ENCODE measurements at regions not wholly inside any gene's neighbourhood (a gene's known extent, or its start where the extent isn't known, plus 50 kb on each side); places are given as distances from the start of the nearest gene placed in this dataset.
"Not testable (repeated sequence)": the region's sequence is repeated elsewhere in the genome, so short reads cannot be mapped to it uniquely, and the experiment has no call there.

DNA sequence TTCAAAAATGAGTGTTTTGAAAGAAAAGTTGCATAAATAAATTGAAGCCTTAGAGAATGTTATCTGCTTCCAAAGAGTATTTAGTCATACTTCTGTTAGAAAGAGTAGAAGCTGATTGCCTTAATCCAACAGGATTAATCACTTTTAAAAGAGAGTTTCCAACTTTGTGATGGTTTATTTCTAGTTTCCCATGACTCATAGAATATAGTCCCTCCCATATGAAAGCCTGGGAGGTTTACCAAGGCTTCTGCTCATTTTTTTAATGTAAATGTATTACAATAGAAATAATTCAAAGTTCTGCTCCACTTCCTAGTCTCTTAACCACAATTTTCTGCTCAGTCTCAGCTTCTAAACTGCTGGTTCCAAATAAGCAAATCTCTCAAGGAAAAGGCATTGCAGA, 118.0 kb upstream of the IRAK1BP1 start:
- intact Hi-C loops (cut with DNase I), result no loop called here
- DNase-seq, result no peak
- no peak overlapping the region for H3K27ac ChIP-seq (ENCODE audit: low read length)
- H3K4me1 ChIP-seq (ENCODE audit: control insufficient read depth, insufficient read depth, low read length), result no peaks in the 10 kb centered on the region
- no peaks in the 10 kb centered on the region for H3K9me3 ChIP-seq (ENCODE audit: control insufficient read depth, low read length)
- no peak overlapping the region for H3K4me3 ChIP-seq (ENCODE audit: low read length)
- ATAC-seq, result no peak
- H3K27me3 ChIP-seq (ENCODE audit: control insufficient read depth, insufficient read depth), result no peaks in the 10 kb centered on the region

DNA sequence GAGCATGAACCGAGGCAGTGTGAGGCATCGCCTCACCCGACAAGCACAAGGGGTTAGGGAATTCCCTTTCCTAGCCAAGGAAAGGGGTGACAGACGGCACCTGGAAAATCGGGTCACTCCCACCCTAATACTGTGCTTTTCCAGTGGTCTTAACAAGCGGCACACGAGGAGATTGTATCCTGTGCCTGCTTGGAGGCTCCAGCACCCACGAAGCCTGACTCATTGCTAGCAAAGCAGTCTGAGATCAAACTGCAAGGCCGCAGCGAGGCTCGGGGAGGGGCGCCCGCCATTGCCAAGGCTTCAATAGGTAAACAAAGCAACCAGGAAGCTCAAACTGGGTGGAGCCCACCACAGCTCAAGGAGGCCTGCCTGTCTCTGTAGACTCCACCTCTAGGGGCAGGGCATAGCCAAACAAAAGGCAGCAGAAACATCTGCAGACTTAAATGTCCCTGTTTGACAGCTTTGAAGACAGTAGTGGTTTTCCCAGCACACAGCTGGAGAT, 109.0 kb upstream of the IRAK1BP1 start:
- WGBS, result 77% methylated on average over 13 of the region's 13 CpGs
- ATAC-seq; H3K27me3 ChIP-seq (ENCODE audit: control insufficient read depth, insufficient read depth); H3K4me1 ChIP-seq (ENCODE audit: control insufficient read depth, insufficient read depth, low read length); H3K9me3 ChIP-seq (ENCODE audit: control insufficient read depth, low read length); H3K4me3 ChIP-seq (ENCODE audit: low read length); H3K27ac ChIP-seq (ENCODE audit: low read length); DNase-seq; intact Hi-C loops (cut with DNase I): not testable (repeated sequence)

DNA sequence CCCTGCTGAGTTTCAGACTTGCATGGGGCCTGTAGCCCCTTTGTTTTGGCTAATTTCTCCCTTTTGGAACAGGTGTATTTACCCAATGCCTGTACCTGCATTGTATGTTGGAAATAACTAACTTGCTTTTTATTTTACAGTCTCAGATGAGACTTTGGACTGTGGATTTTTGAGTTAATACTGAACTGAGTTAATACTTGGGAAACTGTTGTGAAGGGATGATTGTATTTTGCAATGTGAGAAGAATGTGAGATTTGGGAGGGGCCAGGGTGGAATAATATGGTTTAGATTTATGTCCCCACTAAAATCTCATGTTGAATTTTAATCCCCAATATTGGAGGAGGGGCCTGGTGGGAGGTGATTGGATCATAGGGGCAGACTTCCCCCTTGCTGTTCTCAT, 99.1 kb upstream of the IRAK1BP1 start:
- H3K4me3 ChIP-seq (ENCODE audit: low read length), result no peak overlapping the region
- no peak for ATAC-seq
- H3K4me1 ChIP-seq (ENCODE audit: control insufficient read depth, insufficient read depth, low read length), result no peaks in the 10 kb centered on the region
- no peaks in the 10 kb centered on the region for H3K27me3 ChIP-seq (ENCODE audit: control insufficient read depth, insufficient read depth)
- DNase-seq, result no peak
- H3K27ac ChIP-seq (ENCODE audit: low read length), result no peak overlapping the region
- intact Hi-C loops (cut with DNase I), result no loop called here
- H3K9me3 ChIP-seq (ENCODE audit: control insufficient read depth, low read length), result no peaks in the 10 kb centered on the region

DNA sequence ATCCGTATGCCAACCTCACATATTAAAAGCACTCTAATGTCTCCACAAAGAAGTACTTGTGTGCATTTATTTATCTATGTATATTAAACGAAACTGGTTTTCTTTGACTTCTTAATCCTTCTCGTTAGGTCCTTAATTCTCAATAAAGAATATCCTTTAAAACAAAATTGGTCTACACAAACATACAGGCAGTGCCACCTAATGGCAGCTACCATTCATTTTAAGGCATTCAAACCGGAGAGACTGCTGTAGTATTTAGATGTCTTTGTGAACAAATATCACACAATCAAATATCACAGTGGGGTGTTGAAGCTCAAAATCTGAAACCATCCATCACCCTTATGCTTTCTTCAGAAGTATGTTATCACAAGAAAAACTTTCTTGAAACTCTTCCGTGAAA, 96.6 kb upstream of the IRAK1BP1 start:
- no peak overlapping the region for H3K4me3 ChIP-seq (ENCODE audit: low read length)
- no peaks in the 10 kb centered on the region for H3K9me3 ChIP-seq (ENCODE audit: control insufficient read depth, low read length)
- H3K27ac ChIP-seq (ENCODE audit: low read length), result no peak overlapping the region
- no peaks in the 10 kb centered on the region for H3K27me3 ChIP-seq (ENCODE audit: control insufficient read depth, insufficient read depth)
- H3K4me1 ChIP-seq (ENCODE audit: control insufficient read depth, insufficient read depth, low read length), result no peaks in the 10 kb centered on the region
- WGBS, result 48% methylated on average over 5 of the region's 5 CpGs
- intact Hi-C loops (cut with DNase I), result no loop called here
- ATAC-seq, result no peak
- no peak for DNase-seq

DNA sequence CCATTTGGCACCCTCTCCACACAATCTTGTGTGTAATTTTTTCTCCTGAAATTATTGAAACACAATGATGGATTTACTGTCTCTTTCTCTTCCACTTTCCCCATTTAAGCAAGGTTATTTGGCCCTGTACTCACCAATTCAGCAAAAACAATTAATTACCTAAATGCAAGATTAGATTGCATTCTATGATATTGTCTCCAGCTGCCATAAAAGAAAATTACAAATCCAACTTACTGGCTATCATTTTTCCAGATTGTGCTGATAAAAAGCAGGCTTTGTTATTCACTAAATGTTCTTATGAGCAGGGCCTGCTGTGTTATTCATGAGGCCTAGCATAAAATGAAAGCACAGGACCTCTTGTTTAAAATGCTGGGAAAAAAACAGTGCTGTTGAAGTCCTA, 95.8 kb upstream of the IRAK1BP1 start:
- ATAC-seq, result no peak

DNA sequence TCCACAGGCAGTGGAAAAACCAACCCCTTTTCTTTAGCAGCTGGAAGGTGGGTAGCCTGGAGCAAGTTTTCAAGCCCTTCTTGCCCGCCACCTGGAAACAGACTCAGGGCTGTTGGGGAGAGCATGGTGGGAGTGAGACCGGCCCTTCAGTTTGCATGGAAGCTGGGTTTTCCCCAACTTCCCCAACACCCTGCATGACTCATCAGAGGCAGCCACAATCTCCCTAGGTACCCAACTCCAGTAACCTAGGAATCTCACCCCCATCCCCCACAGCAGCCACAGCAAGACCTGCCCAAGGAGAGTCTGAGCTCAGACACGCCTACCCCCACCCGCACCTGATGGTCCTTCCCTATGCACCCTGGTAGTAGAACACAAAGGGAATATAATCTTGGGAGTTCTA, 86.3 kb upstream of the IRAK1BP1 start:
- H3K4me1 ChIP-seq (ENCODE audit: control insufficient read depth, insufficient read depth, low read length), result no peaks in the 10 kb centered on the region
- ATAC-seq, result no peak
- intact Hi-C loops (cut with DNase I), result no loop called here
- H3K27me3 ChIP-seq (ENCODE audit: control insufficient read depth, insufficient read depth), result no peaks in the 10 kb centered on the region
- H3K4me3 ChIP-seq (ENCODE audit: low read length), result no peak overlapping the region
- 90% methylated on average over 4 of the region's 4 CpGs for WGBS
- no peaks in the 10 kb centered on the region for H3K9me3 ChIP-seq (ENCODE audit: control insufficient read depth, low read length)
- DNase-seq, result no peak
- H3K27ac ChIP-seq (ENCODE audit: low read length), result no peak overlapping the region

More for the DNA sequence above, 95.8 kb upstream of the IRAK1BP1 start:
- Histone ChIP-seq H3K4me1 (ENCODE audit: control insufficient read depth, insufficient read depth, low read length) (no peaks in the 10 kb centered on the region), H3K9me3 (ENCODE audit: control insufficient read depth, low read length) (no peaks in the 10 kb centered on the region), H3K27me3 (ENCODE audit: control insufficient read depth, insufficient read depth) (no peaks in the 10 kb centered on the region), H3K4me3 (ENCODE audit: low read length) (no peak overlapping the region), H3K27ac (ENCODE audit: low read length) (no peak overlapping the region)
- intact Hi-C loops (cut with DNase I), result no loop called here
- no peak for DNase-seq

DNA sequence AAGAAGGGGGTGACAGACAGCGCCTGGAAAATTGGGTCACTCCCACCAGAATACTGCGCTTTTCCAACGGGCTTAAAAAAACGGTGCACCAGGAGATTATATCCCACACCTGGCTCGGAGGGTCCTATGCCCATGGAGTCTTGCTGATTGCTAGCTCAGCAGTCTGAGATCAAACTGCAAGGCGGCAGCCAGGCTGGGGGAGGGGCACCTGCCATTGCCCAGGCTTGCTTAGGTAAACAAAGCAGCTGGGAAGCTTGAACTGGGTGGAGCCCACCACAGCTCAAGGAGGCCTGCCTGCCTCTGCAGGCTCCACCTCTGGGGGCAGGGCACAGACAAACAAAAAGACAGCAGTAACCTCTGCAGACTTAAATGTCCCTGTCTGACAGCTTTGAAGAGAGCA, 84.0 kb upstream of the IRAK1BP1 start:
- DNase-seq; H3K27ac ChIP-seq (ENCODE audit: low read length); H3K4me1 ChIP-seq (ENCODE audit: control insufficient read depth, insufficient read depth, low read length); intact Hi-C loops (cut with DNase I); H3K9me3 ChIP-seq (ENCODE audit: control insufficient read depth, low read length); H3K4me3 ChIP-seq (ENCODE audit: low read length); H3K27me3 ChIP-seq (ENCODE audit: control insufficient read depth, insufficient read depth); ATAC-seq: not testable (repeated sequence)
- WGBS, result 84% methylated on average over 6 of the region's 6 CpGs

DNA sequence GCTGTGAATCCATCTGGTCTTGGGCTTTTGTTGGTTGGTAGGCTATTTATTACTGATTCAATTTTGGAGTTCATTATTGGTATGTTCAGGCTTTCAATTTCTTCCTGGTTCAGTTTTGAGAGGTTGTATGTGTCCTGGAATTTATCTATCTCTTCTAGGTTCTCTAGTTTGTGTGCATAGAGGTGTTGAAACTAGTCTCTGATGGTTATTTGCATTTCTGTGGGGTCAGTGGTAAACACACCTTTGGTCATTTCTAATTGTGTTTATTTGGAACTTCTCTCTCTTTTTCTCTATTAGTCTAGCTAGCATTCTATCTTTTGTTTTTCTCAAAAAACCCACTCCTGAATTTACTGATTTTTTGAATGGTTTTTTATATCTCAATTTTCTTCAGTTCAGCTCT, 70.1 kb upstream of the IRAK1BP1 start:
- no peaks in the 10 kb centered on the region for H3K4me1 ChIP-seq (ENCODE audit: control insufficient read depth, insufficient read depth, low read length)
- no peak overlapping the region for H3K4me3 ChIP-seq (ENCODE audit: low read length)
- H3K27ac ChIP-seq (ENCODE audit: low read length), result no peak overlapping the region
- intact Hi-C loops (cut with DNase I), result no loop called here
- DNase-seq (no peak), ATAC-seq (no peak)
- no peaks in the 10 kb centered on the region for H3K27me3 ChIP-seq (ENCODE audit: control insufficient read depth, insufficient read depth)
- no peaks in the 10 kb centered on the region for H3K9me3 ChIP-seq (ENCODE audit: control insufficient read depth, low read length)

DNA sequence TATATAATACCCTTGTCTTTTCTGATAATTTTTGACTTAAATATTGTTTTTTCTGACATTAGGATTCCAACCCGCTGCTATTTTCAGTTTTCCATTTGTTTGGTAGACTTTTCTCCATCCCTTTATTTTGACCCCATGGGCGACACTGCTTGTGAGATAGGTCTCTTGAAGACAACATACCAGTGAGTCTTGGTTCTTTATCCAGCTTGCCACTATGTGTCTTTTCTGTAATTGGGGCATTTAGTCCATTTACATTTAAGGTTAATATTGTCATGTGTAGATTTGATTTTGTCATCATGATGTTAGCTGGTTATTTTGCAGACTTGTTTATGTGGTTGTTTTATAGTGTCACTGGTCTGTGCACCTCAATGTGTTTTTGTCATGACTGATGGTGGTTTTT, 67.7 kb upstream of the IRAK1BP1 start:
- no peak for DNase-seq
- no peak for ATAC-seq
- Histone ChIP-seq H3K4me3 (ENCODE audit: low read length) (no peak overlapping the region), H3K9me3 (ENCODE audit: control insufficient read depth, low read length) (no peaks in the 10 kb centered on the region), H3K27ac (ENCODE audit: low read length) (no peak overlapping the region), H3K27me3 (ENCODE audit: control insufficient read depth, insufficient read depth) (no peaks in the 10 kb centered on the region), H3K4me1 (ENCODE audit: control insufficient read depth, insufficient read depth, low read length) (no peaks in the 10 kb centered on the region)
- intact Hi-C loops (cut with DNase I), result no loop called here
- WGBS, result 86% methylated on average over 2 of the region's 2 CpGs

DNA sequence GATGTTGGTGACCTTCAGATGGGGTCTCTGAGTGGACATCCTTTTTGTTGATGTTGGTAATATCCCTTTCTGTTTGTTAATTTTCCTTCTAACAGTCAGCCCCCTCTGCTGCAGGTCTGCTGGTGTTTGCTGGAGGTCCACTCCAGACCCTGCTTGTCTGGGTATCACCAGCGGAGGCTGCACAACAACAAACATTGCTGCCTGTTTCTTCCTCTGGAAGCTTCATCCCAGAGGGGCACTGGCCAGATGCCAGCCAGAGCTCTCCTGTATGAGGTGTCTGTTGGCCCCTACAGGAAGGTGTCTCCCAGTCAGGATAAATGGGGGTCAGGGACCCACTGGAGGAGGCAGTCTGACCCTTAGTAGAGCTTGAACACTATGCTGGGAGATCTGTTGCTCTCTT, 60.6 kb upstream of the IRAK1BP1 start:
- DNase-seq; H3K27me3 ChIP-seq (ENCODE audit: control insufficient read depth, insufficient read depth); ATAC-seq; intact Hi-C loops (cut with DNase I); H3K9me3 ChIP-seq (ENCODE audit: control insufficient read depth, low read length); H3K27ac ChIP-seq (ENCODE audit: low read length); H3K4me1 ChIP-seq (ENCODE audit: control insufficient read depth, insufficient read depth, low read length); H3K4me3 ChIP-seq (ENCODE audit: low read length): not testable (repeated sequence)
- WGBS, result 91% methylated on average over 1 of the region's 1 CpG

DNA sequence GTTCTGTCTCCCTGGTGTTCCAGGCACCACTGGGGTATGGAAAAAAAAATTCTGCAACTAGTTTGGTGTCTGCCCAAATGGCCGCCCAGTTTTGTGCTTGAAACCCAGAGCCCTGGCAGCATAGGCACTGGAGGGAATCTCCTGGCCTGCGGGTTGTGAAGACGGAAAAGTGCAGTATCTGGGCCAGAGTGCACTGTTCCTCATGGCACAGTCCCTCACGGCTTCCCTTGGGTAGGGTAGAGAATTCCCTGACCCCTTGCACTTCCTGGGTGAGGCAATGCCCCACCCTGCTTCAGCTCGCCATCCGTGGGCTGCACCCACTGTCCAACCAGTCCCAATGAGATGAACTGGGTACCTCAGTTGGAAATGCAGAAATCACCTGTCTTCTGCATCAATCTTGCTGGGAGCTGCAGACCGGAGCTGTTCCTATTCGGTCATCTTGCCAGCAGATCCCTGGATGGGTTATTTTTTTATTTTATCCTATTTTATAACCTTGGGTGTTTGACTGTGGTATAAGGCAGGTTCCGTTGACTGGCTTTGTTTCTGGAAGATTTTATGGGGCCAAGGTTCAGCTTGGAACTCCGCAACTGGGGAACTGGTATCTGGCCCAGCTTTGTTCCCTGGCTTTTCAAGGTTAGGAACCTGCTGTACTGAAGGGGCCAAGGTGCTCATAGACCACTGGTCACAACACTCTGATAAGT, 59.5 kb upstream of the IRAK1BP1 start:
- H3K4me3 ChIP-seq (ENCODE audit: low read length); DNase-seq; H3K4me1 ChIP-seq (ENCODE audit: control insufficient read depth, insufficient read depth, low read length); ATAC-seq; H3K27ac ChIP-seq (ENCODE audit: low read length); H3K9me3 ChIP-seq (ENCODE audit: control insufficient read depth, low read length); H3K27me3 ChIP-seq (ENCODE audit: control insufficient read depth, insufficient read depth); intact Hi-C loops (cut with DNase I): not testable (repeated sequence)
- 88% methylated on average over 10 of the region's 10 CpGs for WGBS

DNA sequence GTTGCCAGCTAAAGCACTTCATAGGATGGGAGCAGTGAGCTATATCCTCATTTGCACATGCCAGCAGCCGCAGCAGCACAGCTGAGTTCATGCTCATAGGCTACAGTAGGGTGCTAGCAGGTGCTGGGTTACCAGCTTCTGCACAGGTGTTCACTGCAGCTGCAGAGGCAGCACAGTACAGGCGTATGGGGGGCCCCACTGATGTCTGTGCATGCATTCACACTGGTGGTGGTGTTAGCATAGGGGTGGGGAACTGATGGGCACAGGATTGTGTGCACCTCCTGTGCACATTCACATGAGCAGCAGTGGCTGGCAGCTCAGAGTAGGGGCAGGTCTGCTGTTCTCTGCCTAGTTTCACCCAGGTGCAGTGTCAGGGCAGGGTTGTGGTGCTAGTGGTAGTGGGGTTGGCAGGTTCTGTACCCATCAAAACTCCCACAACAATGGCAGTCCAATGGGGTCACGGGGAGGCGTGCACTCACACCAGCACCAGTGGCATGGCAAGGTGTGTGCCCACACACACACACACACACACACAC, 58.9 kb upstream of the IRAK1BP1 start:
- intact Hi-C loops (cut with DNase I), result no loop called here
- DNase-seq, result no peak
- no peak overlapping the region for H3K27ac ChIP-seq (ENCODE audit: low read length)
- H3K9me3 ChIP-seq (ENCODE audit: control insufficient read depth, low read length), result no peaks in the 10 kb centered on the region
- no peaks in the 10 kb centered on the region for H3K4me1 ChIP-seq (ENCODE audit: control insufficient read depth, insufficient read depth, low read length)
- H3K27me3 ChIP-seq (ENCODE audit: control insufficient read depth, insufficient read depth), result no peaks in the 10 kb centered on the region
- no peak for ATAC-seq
- H3K4me3 ChIP-seq (ENCODE audit: low read length), result no peak overlapping the region
- WGBS, result 77% methylated on average over 4 of the region's 4 CpGs
